Femur (tissue), 1 donor: ENCODE measurements at regions not wholly inside any gene's neighbourhood (a gene's known extent, or its start where the extent isn't known, plus 50 kb on each side); places are given as distances from the start of the nearest gene placed in this dataset.

Source experiments
- DNase-seq: peaks from one replicate; pipeline ENCODE4 v3.0.0-alpha.2; 2017

GRCh38 chr16:64892835-64893785 is 228.8 kb downstream of the CDH11 start:
- DNase-seq, result no peak

- DNase-seq, result no peak
Measured at GRCh38 chr16:64889446-64889845, 232.4 kb downstream of the CDH11 start.

GRCh38 chr16:64887651-64888050 is 234.2 kb downstream of the CDH11 start:
- DNase-seq, result no peak

- DNase-seq, result peak; percentile 31
Measured at GRCh38 chr16:64882078-64882784, 239.6 kb downstream of the CDH11 start.

GRCh38 chr16:64880994-64881393 is 240.9 kb downstream of the CDH11 start:
- DNase-seq, result no peak

- DNase-seq, result no peak
Measured at GRCh38 chr16:64880006-64880405, 241.9 kb downstream of the CDH11 start.

GRCh38 chr16:64878940-64879339 is 242.9 kb downstream of the CDH11 start:
- DNase-seq, result peak; percentile 26

- DNase-seq, result no peak
Measured at GRCh38 chr16:64872101-64872500, 249.8 kb downstream of the CDH11 start.

- no peak for DNase-seq
Measured at GRCh38 chr16:64870859-64871258, 251.0 kb downstream of the CDH11 start.

GRCh38 chr16:64869781-64870180 is 252.1 kb downstream of the CDH11 start:
- no peak for DNase-seq

GRCh38 chr16:64866021-64866420 is 255.8 kb downstream of the CDH11 start:
- DNase-seq, result no peak

- DNase-seq, result peak; percentile 81
Measured at GRCh38 chr16:64865069-64865696, 256.7 kb downstream of the CDH11 start.

- DNase-seq, result peak; percentile 30
Measured at GRCh38 chr16:64864232-64864809, 257.5 kb downstream of the CDH11 start.

- no peak for DNase-seq
Measured at GRCh38 chr16:64858076-64858475, 263.8 kb downstream of the CDH11 start.

GRCh38 chr16:64857411-64857810 is 264.5 kb downstream of the CDH11 start:
- DNase-seq, result no peak

GRCh38 chr16:64853551-64853950 is 268.3 kb downstream of the CDH11 start:
- no peak for DNase-seq

GRCh38 chr16:64846966-64847365 is 274.9 kb downstream of the CDH11 start:
- no peak for DNase-seq

- no peak for DNase-seq
Measured at GRCh38 chr16:64845071-64845470, 276.8 kb downstream of the CDH11 start.

- no peak for DNase-seq
Measured at GRCh38 chr16:64841482-64841881, 280.4 kb downstream of the CDH11 start.

GRCh38 chr16:64841071-64841470 is 280.8 kb downstream of the CDH11 start:
- no peak for DNase-seq

GRCh38 chr16:64830653-64831052 is 291.2 kb downstream of the CDH11 start:
- no peak for DNase-seq

- DNase-seq, result no peak
Measured at GRCh38 chr16:64829678-64830077, 292.2 kb downstream of the CDH11 start.

- no peak for DNase-seq
Measured at GRCh38 chr16:64826374-64826773, 295.5 kb downstream of the CDH11 start.
